Eye (tissue), 1 donor: ENCODE measurements at regions not wholly inside any gene's neighbourhood (a gene's known extent, or its start where the extent isn't known, plus 50 kb on each side); places are given as distances from the start of the nearest gene placed in this dataset.
A peak's percentile ranks its signal among the peaks of the same experiment; 100 is the strongest.
"Not testable (repeated sequence)": the region's sequence is repeated elsewhere in the genome, so short reads cannot be mapped to it uniquely, and the experiment has no call there.

Experiments used
- DNase-seq: peaks from one replicate; pipeline ENCODE4 v3.0.0-alpha.2; 2015

GRCh38 chr3:181326637-181327223, 337.2 kb upstream of the DNAJC19 start:
- peak; percentile 63 for DNase-seq

GRCh38 chr3:181324516-181324915, 335.0 kb upstream of the DNAJC19 start:
- DNase-seq: not testable (repeated sequence)

- DNase-seq: no peak
Observed at GRCh38 chr3:181318321-181318720, 328.8 kb upstream of the DNAJC19 start.

- peak; percentile 66 for DNase-seq
Observed at GRCh38 chr3:181317508-181317907, 328.0 kb upstream of the DNAJC19 start.

- peak; percentile 57 for DNase-seq
Observed at GRCh38 chr3:181316482-181316881, 326.9 kb upstream of the DNAJC19 start.

GRCh38 chr3:181313335-181313734, 323.8 kb upstream of the DNAJC19 start:
- DNase-seq: peak; percentile 68

- DNase-seq: no peak
Observed at GRCh38 chr3:181311186-181311585, 321.6 kb upstream of the DNAJC19 start.

GRCh38 chr3:181302960-181303359, 313.4 kb upstream of the DNAJC19 start:
- DNase-seq: no peak

- no peak for DNase-seq
Observed at GRCh38 chr3:181300033-181300432, 310.5 kb upstream of the DNAJC19 start.

- no peak for DNase-seq
Observed at GRCh38 chr3:181298421-181298820, 308.9 kb upstream of the DNAJC19 start.

GRCh38 chr3:181292984-181293383, 303.4 kb upstream of the DNAJC19 start:
- DNase-seq: no peak

- peak; percentile 15 for DNase-seq
Observed at GRCh38 chr3:181290941-181291340, 301.4 kb upstream of the DNAJC19 start.

GRCh38 chr3:181289306-181289705, 299.8 kb upstream of the DNAJC19 start:
- no peak for DNase-seq

GRCh38 chr3:181288145-181288544, 298.6 kb upstream of the DNAJC19 start:
- DNase-seq: no peak

- no peak for DNase-seq
Observed at GRCh38 chr3:181279239-181279565, 289.7 kb upstream of the DNAJC19 start.

GRCh38 chr3:181278468-181279238, 289.1 kb upstream of the DNAJC19 start:
- peak; percentile 6 for DNase-seq

- no peak for DNase-seq
Observed at GRCh38 chr3:181276358-181276896, 286.9 kb upstream of the DNAJC19 start.

GRCh38 chr3:181274025-181274424, 284.5 kb upstream of the DNAJC19 start:
- no peak for DNase-seq

- no peak for DNase-seq
Observed at GRCh38 chr3:181267312-181267711, 277.8 kb upstream of the DNAJC19 start.

GRCh38 chr3:181265750-181266333, 276.3 kb upstream of the DNAJC19 start:
- DNase-seq: no peak

GRCh38 chr3:181264486-181264885, 274.9 kb upstream of the DNAJC19 start:
- no peak for DNase-seq

GRCh38 chr3:181253796-181254195, 264.3 kb upstream of the DNAJC19 start:
- peak; percentile 20 for DNase-seq

GRCh38 chr3:181252631-181253030, 263.1 kb upstream of the DNAJC19 start:
- peak; percentile 16 for DNase-seq

- no peak for DNase-seq
Observed at GRCh38 chr3:181250714-181251113, 261.2 kb upstream of the DNAJC19 start.
